Activated CD4-positive, alpha-beta memory T cell treated with anti-CD3 and anti-CD28 coated beads for 36 hours (primary cell): ENCODE measurements at regions not wholly inside any gene's neighbourhood (a gene's known extent, or its start where the extent isn't known, plus 50 kb on each side); places are given as distances from the start of the nearest gene placed in this dataset.
"Not testable (repeated sequence)": the region's sequence is repeated elsewhere in the genome, so short reads cannot be mapped to it uniquely, and the experiment has no call there.

Source experiments
- CTCF ChIA-PET: fragments of 350-600 bp; sonication (Branson Sonifier 250); formaldehyde crosslinking; loops from one replicate; lab custom pipeline; 2021; ENCODE audit warnings: antibody characterized with exemption, inconsistent platforms; lab: Charles Lee
- POLR2A ChIA-PET: fragments of 350-600 bp; sonication (Branson Sonifier 250); formaldehyde crosslinking; loops from one replicate; lab custom pipeline; 2021; ENCODE audit warnings: antibody characterized with exemption; lab: Charles Lee
- DNase-seq: peaks from one replicate; pipeline ENCODE4 v3.0.0-alpha.2; 2020
- H3K27ac Mint-ChIP-seq: one replicate; pipeline ENCODE4 v1.8.0; 2021; ENCODE audit warnings: mixed read lengths
- H3K27me3 Mint-ChIP-seq: one replicate; pipeline ENCODE4 v1.8.0; 2021; ENCODE audit warnings: mixed read lengths
- H3K36me3 Mint-ChIP-seq: one replicate; pipeline ENCODE4 v1.8.0; 2021; ENCODE audit warnings: mixed read lengths
- H3K4me1 Mint-ChIP-seq: one replicate; pipeline ENCODE4 v1.8.0; 2021; ENCODE audit warnings: low read depth, mixed read lengths
- H3K4me3 Mint-ChIP-seq: one replicate; pipeline ENCODE4 v1.8.0; 2021; ENCODE audit warnings: mild to moderate bottlenecking, mixed read lengths
- H3K9me3 Mint-ChIP-seq: one replicate; pipeline ENCODE4 v1.8.0; 2021; ENCODE audit warnings: mixed read lengths
- intact Hi-C: fragments of 100-400 bp; cut with micrococcal nuclease; formaldehyde crosslinking; loops from one replicate; pipeline ENCODE4 v1.15.1; 2023

GRCh38 chr3:110413807-110414748 lies 657.5 kb upstream of the NECTIN3 start:
- intact Hi-C loops: no loop called here
- Mint-ChIP-seq H3K36me3 (no peaks in the 10 kb centered on the region), H3K27ac (no peak overlapping the region), H3K9me3 (no peaks in the 10 kb centered on the region), H3K4me1 (no peaks in the 10 kb centered on the region), H3K4me3 (no peak overlapping the region), H3K27me3 (peaks cover 3% of the 10 kb centered on the region)
- DNase-seq: no peak
- CTCF ChIA-PET: no interaction called here
- POLR2A ChIA-PET: no interaction called here

- Mint-ChIP-seq H3K36me3 (no peaks in the 10 kb centered on the region), H3K9me3 (no peaks in the 10 kb centered on the region), H3K4me1 (no peaks in the 10 kb centered on the region), H3K4me3 (no peak overlapping the region), H3K27me3 (peaks cover 3% of the 10 kb centered on the region), H3K27ac (no peak overlapping the region)
- intact Hi-C loops: no loop called here
- ChIA-PET CTCF (no interaction called here), POLR2A (no interaction called here)
- DNase-seq: no peak
Measured at GRCh38 chr3:110414855-110415254, 656.8 kb upstream of the NECTIN3 start.

DNA sequence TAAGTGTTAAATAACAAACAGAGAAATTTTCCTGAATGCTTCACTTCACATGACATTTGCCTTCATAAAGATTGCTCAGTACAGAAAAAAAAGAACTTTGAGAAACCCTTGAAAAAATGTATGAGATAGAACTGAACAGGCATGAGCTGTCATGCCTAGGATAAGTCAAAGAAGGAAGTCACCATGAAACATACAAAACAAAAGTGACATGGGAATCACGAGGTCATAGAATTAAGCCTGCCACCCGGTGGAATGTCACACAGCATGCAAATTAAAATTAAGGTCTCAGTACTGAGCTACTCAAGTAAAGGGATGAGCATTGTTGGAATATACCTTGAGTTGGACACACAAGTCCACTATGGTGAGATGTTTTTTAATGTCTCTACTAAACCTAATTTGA lies 652.5 kb upstream of the NECTIN3 start:
- no peaks in the 10 kb centered on the region for H3K4me1 Mint-ChIP-seq
- no peaks in the 10 kb centered on the region for H3K9me3 Mint-ChIP-seq
- intact Hi-C loops: no loop called here
- ChIA-PET POLR2A (no interaction called here), CTCF (no interaction called here)
- H3K27ac Mint-ChIP-seq: no peak overlapping the region
- no peaks in the 10 kb centered on the region for H3K36me3 Mint-ChIP-seq
- DNase-seq: no peak
- H3K27me3 Mint-ChIP-seq: peaks cover 2% of the 10 kb centered on the region
- no peak overlapping the region for H3K4me3 Mint-ChIP-seq

GRCh38 chr3:110419601-110420000 lies 652.0 kb upstream of the NECTIN3 start:
- no peak for DNase-seq
- peaks cover 2% of the 10 kb centered on the region for H3K27me3 Mint-ChIP-seq
- no peaks in the 10 kb centered on the region for H3K36me3 Mint-ChIP-seq
- H3K4me1 Mint-ChIP-seq: no peaks in the 10 kb centered on the region
- H3K27ac Mint-ChIP-seq: no peak overlapping the region
- intact Hi-C loops: no loop called here
- H3K9me3 Mint-ChIP-seq: no peaks in the 10 kb centered on the region
- ChIA-PET CTCF (no interaction called here), POLR2A (no interaction called here)
- no peak overlapping the region for H3K4me3 Mint-ChIP-seq

GRCh38 chr3:110420158-110420641 lies 651.4 kb upstream of the NECTIN3 start:
- intact Hi-C loops: no loop called here
- H3K27me3 Mint-ChIP-seq: peaks cover 2% of the 10 kb centered on the region
- DNase-seq: no peak
- POLR2A ChIA-PET: no interaction called here
- no peak overlapping the region for H3K27ac Mint-ChIP-seq
- no peaks in the 10 kb centered on the region for H3K4me1 Mint-ChIP-seq
- no peaks in the 10 kb centered on the region for H3K36me3 Mint-ChIP-seq
- CTCF ChIA-PET: no interaction called here
- H3K4me3 Mint-ChIP-seq: no peak overlapping the region
- no peaks in the 10 kb centered on the region for H3K9me3 Mint-ChIP-seq

- H3K4me1 Mint-ChIP-seq: no peaks in the 10 kb centered on the region
- no peaks in the 10 kb centered on the region for H3K9me3 Mint-ChIP-seq
- ChIA-PET POLR2A (no interaction called here), CTCF (interaction anchor here (0.7 kb wide), 1 partner anchor 644 kb away, joined by 3 read pairs; no protein-coding TSS in a partner anchor)
- no peak for DNase-seq
- no peaks in the 10 kb centered on the region for H3K36me3 Mint-ChIP-seq
- no peaks in the 10 kb centered on the region for H3K27me3 Mint-ChIP-seq
- intact Hi-C loops: no loop called here
- no peak overlapping the region for H3K4me3 Mint-ChIP-seq
- no peak overlapping the region for H3K27ac Mint-ChIP-seq
Measured at GRCh38 chr3:110423276-110423675, 648.3 kb upstream of the NECTIN3 start.

DNA sequence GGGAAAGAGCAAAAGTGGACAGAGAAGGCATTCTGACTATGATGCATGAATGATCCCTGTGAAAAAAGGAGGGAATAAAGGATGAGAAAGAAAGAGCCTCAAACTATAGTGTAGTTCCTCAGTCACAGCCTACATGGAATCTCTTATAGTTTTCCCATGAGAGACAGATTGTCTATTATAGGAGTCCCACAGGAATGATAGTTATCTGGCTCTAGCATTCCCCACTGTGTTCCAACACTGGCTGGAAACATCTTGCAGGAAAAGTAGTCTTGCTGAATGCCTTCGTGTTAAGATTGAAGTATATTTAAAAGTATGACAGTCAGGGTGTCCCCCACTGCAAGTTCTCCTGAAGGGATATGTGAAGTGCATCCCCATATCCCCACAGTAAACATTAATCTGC lies 641.5 kb upstream of the NECTIN3 start:
- H3K4me3 Mint-ChIP-seq: no peak overlapping the region
- H3K36me3 Mint-ChIP-seq: no peaks in the 10 kb centered on the region
- no peaks in the 10 kb centered on the region for H3K27me3 Mint-ChIP-seq
- no peak overlapping the region for H3K27ac Mint-ChIP-seq
- H3K4me1 Mint-ChIP-seq: no peaks in the 10 kb centered on the region
- DNase-seq: no peak
- H3K9me3 Mint-ChIP-seq: no peaks in the 10 kb centered on the region
- intact Hi-C loops: no loop called here
- POLR2A ChIA-PET: no interaction called here
- CTCF ChIA-PET: no interaction called here

DNA sequence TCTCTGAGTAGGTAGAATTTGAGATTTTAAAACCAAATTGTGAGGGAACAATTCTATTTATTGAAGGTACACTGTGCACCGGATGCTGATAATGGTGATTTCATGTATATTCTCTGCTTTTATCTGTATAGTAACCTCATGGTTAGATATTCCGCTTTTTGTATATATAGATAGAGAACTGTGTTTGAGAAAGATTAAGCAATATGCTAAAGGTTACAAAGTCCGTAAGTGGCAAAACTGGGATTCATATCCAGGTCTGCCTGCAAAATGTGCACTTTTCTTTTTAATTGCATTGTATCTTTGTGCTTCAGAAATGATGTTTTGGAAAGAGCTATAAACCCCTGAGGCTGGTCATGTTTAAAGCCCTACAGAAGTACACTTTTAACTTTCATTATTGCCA lies 635.4 kb upstream of the NECTIN3 start:
- no peak overlapping the region for H3K4me3 Mint-ChIP-seq
- H3K27me3 Mint-ChIP-seq: no peaks in the 10 kb centered on the region
- CTCF ChIA-PET: no interaction called here

DNA sequence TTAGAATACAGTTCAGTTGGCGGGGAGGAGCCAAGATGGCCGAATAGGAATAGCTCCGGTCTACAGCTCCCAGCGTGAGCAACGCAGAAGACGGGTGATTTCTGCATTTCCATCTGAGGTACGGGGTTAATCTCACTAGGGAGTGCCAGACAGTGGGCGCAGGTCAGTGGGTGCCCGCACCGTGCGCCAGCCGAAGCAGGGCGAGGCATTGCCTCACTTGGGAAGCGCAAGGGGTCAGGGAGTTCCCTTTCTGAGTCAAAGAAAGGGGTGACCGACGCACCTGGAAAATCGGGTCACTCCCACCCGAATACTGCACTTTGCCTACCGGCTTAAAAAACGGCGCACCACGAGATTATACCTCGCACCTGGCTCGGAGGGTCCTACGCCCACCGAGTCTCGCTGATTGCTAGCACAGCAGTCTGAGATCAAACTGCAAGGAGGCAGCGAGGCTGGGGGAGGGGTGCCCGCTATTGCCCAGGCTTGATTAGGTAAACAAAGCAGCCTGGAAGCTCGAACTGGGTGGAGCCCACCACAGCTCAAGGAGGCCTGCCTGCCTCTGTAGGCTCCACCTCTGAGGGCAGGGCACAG lies 631.5 kb upstream of the NECTIN3 start:
- CTCF ChIA-PET, H3K27me3 Mint-ChIP-seq, POLR2A ChIA-PET, H3K36me3 Mint-ChIP-seq, intact Hi-C loops, DNase-seq, H3K9me3 Mint-ChIP-seq, H3K4me1 Mint-ChIP-seq, H3K27ac Mint-ChIP-seq, H3K4me3 Mint-ChIP-seq: not testable (repeated sequence)

More for the DNA sequence above, 635.4 kb upstream of the NECTIN3 start:
- H3K4me1 Mint-ChIP-seq: no peaks in the 10 kb centered on the region
- intact Hi-C loops: no loop called here
- no peak for DNase-seq
- H3K36me3 Mint-ChIP-seq: no peaks in the 10 kb centered on the region
- no peak overlapping the region for H3K27ac Mint-ChIP-seq
- POLR2A ChIA-PET: interaction anchor here (0.6 kb wide), 1 partner anchor 74 kb away, joined by 3 read pairs; no protein-coding TSS in a partner anchor
- no peaks in the 10 kb centered on the region for H3K9me3 Mint-ChIP-seq

GRCh38 chr3:110454066-110454465 lies 617.5 kb upstream of the NECTIN3 start:
- H3K4me1 Mint-ChIP-seq: no peaks in the 10 kb centered on the region
- CTCF ChIA-PET: no interaction called here
- no peak overlapping the region for H3K27ac Mint-ChIP-seq

DNA sequence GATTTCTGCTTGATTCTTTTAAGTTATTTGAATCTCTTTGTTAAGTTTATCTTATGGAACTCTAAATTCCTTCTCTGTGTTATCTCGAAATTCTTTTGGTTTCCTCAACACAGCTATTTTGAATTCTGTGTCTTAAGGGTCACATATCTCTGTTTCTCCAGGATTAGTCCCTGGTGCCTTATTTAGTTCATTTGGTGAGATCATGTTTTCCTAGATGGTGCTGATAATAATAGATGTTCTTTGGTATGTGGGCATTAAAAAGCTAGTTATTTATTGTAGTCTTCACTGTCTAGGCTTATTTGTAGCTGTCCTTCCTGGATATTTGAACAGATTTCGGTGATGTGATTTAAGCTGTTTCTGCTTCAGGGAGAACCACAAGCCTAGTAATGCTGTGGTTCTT lies 615.6 kb upstream of the NECTIN3 start:
- H3K27ac Mint-ChIP-seq: no peak overlapping the region
- no peaks in the 10 kb centered on the region for H3K27me3 Mint-ChIP-seq
- intact Hi-C loops: no loop called here
- no peaks in the 10 kb centered on the region for H3K4me1 Mint-ChIP-seq
- no peaks in the 10 kb centered on the region for H3K36me3 Mint-ChIP-seq
- POLR2A ChIA-PET: no interaction called here
- DNase-seq: no peak
- no peak overlapping the region for H3K4me3 Mint-ChIP-seq
- CTCF ChIA-PET: no interaction called here
- no peaks in the 10 kb centered on the region for H3K9me3 Mint-ChIP-seq

More at GRCh38 chr3:110454066-110454465, 617.5 kb upstream of the NECTIN3 start:
- POLR2A ChIA-PET: no interaction called here
- Mint-ChIP-seq H3K4me3 (no peak overlapping the region), H3K9me3 (no peaks in the 10 kb centered on the region), H3K27me3 (no peaks in the 10 kb centered on the region), H3K36me3 (no peaks in the 10 kb centered on the region)
- intact Hi-C loops: no loop called here
- DNase-seq: no peak

- no peak for DNase-seq
- intact Hi-C loops: no loop called here
- CTCF ChIA-PET: no interaction called here
- no peaks in the 10 kb centered on the region for H3K36me3 Mint-ChIP-seq
- no peaks in the 10 kb centered on the region for H3K9me3 Mint-ChIP-seq
- no peak overlapping the region for H3K27ac Mint-ChIP-seq
- POLR2A ChIA-PET: no interaction called here
- no peak overlapping the region for H3K4me3 Mint-ChIP-seq
- no peaks in the 10 kb centered on the region for H3K27me3 Mint-ChIP-seq
- no peaks in the 10 kb centered on the region for H3K4me1 Mint-ChIP-seq
Measured at GRCh38 chr3:110456438-110457138, 615.0 kb upstream of the NECTIN3 start.
